Spleen (tissue), 7 donors: ENCODE measurements at regions not wholly inside any gene's neighbourhood (a gene's known extent, or its start where the extent isn't known, plus 50 kb on each side); places are given as distances from the start of the nearest gene placed in this dataset.

Experiments used
- CTCF ChIP-seq, 11 experiments: fragments of 200-600 bp in 7 of 11; fragments of 450-650 bp in 4 of 11; sonication (generic) in 4 of 11; IDR thresholded peaks in 8 of 11; conservative IDR thresholded peaks in 3 of 11; 1 replicate in 7 of 11; 2 replicates in 4 of 11; pipeline versions ENCODE4 v1.4.0 to v1.8.0; 2016 to 2021; ENCODE audit warnings: antibody characterized with exemption in 11 of 11, inconsistent platforms in 4 of 11, mild to moderate bottlenecking in 1 of 11
- POLR2A ChIP-seq, 3 donors: fragments of 450-650 bp; IDR thresholded peaks; one replicate each; pipeline ENCODE4 v1.5.1; 2017; ENCODE audit warnings: antibody characterized with exemption in 3 of 3, mild to moderate bottlenecking in 1 of 3
- POLR2AphosphoS5 ChIP-seq, 3 donors: sonication (generic); formaldehyde crosslinking; IDR thresholded peaks; one replicate each; pipeline ENCODE4 v1.5.1; 2017; ENCODE audit warnings: antibody characterized with exemption in 3 of 3
- donor health status: DM: no; HTN: no; CAD: no; lungs with moderate emphysema.
- donor health status: DM: no; HTN: no; CAD: no.
- donor health status: DM: no; HTN: no; CAD: no.

GRCh38 chr5:66377747-66378146 lies 218.4 kb upstream of the MAST4 start:
- no peak for TF ChIP-seq POLR2A (IDR thresholded peaks at IDR 0.05)
- no peak for TF ChIP-seq CTCF (IDR thresholded peaks at IDR 0.05 in 8 of 11, conservative IDR thresholded peaks at IDR 0.05 in 3 of 11)
- TF ChIP-seq POLR2AphosphoS5 (IDR thresholded peaks at IDR 0.05) = no peak
